ENCODE measurements at regions not wholly inside any gene's neighbourhood (a gene's known extent, or its start where the extent isn't known, plus 50 kb on each side); places are given as distances from the start of the nearest gene placed in this dataset.

GRCh38 chrY:7712289-7712688 lies 800.7 kb upstream of the AMELY start:
- DNase-seq (no peak), ATAC-seq (ENCODE audit: poor library complexity) (no peak)
- Histone ChIP-seq H3K4me1 (ENCODE audit: insufficient read depth, low read length) (no peaks in the 10 kb centered on the region), H3K27ac (ENCODE audit: low read depth in 1 of 2, low read length in 2 of 2) (no peak overlapping the region), H3K9me3 (ENCODE audit: control insufficient read depth in 1 of 2, insufficient read depth in 1 of 2, low read length in 2 of 2) (no peaks in the 10 kb centered on the region), H3K27me3 (ENCODE audit: control insufficient read depth in 1 of 2, insufficient read depth in 2 of 2, low read length in 2 of 2) (no peaks in the 10 kb centered on the region), H3K36me3 (ENCODE audit: insufficient read depth, low read length) (no peaks in the 10 kb centered on the region), H3K4me3 (ENCODE audit: low read length) (no peak overlapping the region)
- intact Hi-C loops (cut with DNase I, micrococcal nuclease) = no loop called here
- TF ChIP-seq CTCF (IDR thresholded peaks at IDR 0.05) = no peak
- POLR2A ChIA-PET = no interaction called here
- H3K27ac Mint-ChIP-seq = no peak overlapping the region
- H3K4me3 Mint-ChIP-seq = no peak overlapping the region
- H3K36me3 Mint-ChIP-seq (ENCODE audit: low read depth) = no peaks in the 10 kb centered on the region
- no peaks in the 10 kb centered on the region for H3K9me3 Mint-ChIP-seq
- H3K4me1 Mint-ChIP-seq (ENCODE audit: low read depth) = no peaks in the 10 kb centered on the region
- H3K27me3 Mint-ChIP-seq = peaks cover 5% of the 10 kb centered on the region
- CTCF ChIA-PET = no interaction called here

GRCh38 chrY:7703578-7704140 lies 792.1 kb upstream of the AMELY start:
- H3K27ac Mint-ChIP-seq = no peak overlapping the region
- no peak for DNase-seq
- Histone ChIP-seq H3K36me3 (ENCODE audit: insufficient read depth, low read length) (no peaks in the 10 kb centered on the region), H3K4me3 (ENCODE audit: low read length) (no peak overlapping the region), H3K4me1 (ENCODE audit: insufficient read depth, low read length) (no peaks in the 10 kb centered on the region), H3K27me3 (ENCODE audit: control insufficient read depth in 1 of 2, insufficient read depth in 2 of 2, low read length in 2 of 2) (no peaks in the 10 kb centered on the region), H3K9me3 (ENCODE audit: control insufficient read depth in 1 of 2, insufficient read depth in 1 of 2, low read length in 2 of 2) (no peaks in the 10 kb centered on the region), H3K27ac (ENCODE audit: low read depth in 1 of 2, low read length in 2 of 2) (no peak overlapping the region)
- no peak for TF ChIP-seq CTCF (IDR thresholded peaks at IDR 0.05)
- H3K36me3 Mint-ChIP-seq (ENCODE audit: low read depth) = no peaks in the 10 kb centered on the region
- POLR2A ChIA-PET = no interaction called here
- no peak overlapping the region for H3K4me3 Mint-ChIP-seq
- intact Hi-C loops (cut with DNase I, micrococcal nuclease) = no loop called here
- H3K4me1 Mint-ChIP-seq (ENCODE audit: low read depth) = no peaks in the 10 kb centered on the region
- peaks cover 5% of the 10 kb centered on the region for H3K27me3 Mint-ChIP-seq
- no peak for ATAC-seq (ENCODE audit: poor library complexity)
- no peaks in the 10 kb centered on the region for H3K9me3 Mint-ChIP-seq
- CTCF ChIA-PET = no interaction called here

GRCh38 chrY:7702481-7702880 lies 790.9 kb upstream of the AMELY start:
- TF ChIP-seq CTCF (IDR thresholded peaks at IDR 0.05) = no peak
- Histone ChIP-seq H3K4me1 (ENCODE audit: insufficient read depth, low read length) (no peaks in the 10 kb centered on the region), H3K36me3 (ENCODE audit: insufficient read depth, low read length) (no peaks in the 10 kb centered on the region), H3K9me3 (ENCODE audit: control insufficient read depth in 1 of 2, insufficient read depth in 1 of 2, low read length in 2 of 2) (no peaks in the 10 kb centered on the region), H3K4me3 (ENCODE audit: low read length) (no peak overlapping the region), H3K27ac (ENCODE audit: low read depth in 1 of 2, low read length in 2 of 2) (no peak overlapping the region), H3K27me3 (ENCODE audit: control insufficient read depth in 1 of 2, insufficient read depth in 2 of 2, low read length in 2 of 2) (no peaks in the 10 kb centered on the region)
- intact Hi-C loops (cut with DNase I, micrococcal nuclease) = no loop called here
- Mint-ChIP-seq H3K27me3 (no peaks in the 10 kb centered on the region), H3K36me3 (ENCODE audit: low read depth) (no peaks in the 10 kb centered on the region), H3K4me1 (ENCODE audit: low read depth) (no peaks in the 10 kb centered on the region), H3K27ac (no peak overlapping the region), H3K4me3 (no peak overlapping the region), H3K9me3 (no peaks in the 10 kb centered on the region)
- ChIA-PET CTCF (no interaction called here), POLR2A (no interaction called here)
- ATAC-seq (ENCODE audit: poor library complexity) (no peak), DNase-seq (no peak)

Data from CD4-positive, alpha-beta T cell (primary cell).